ENCODE measurements at regions not wholly inside any gene's neighbourhood (a gene's known extent, or its start where the extent isn't known, plus 50 kb on each side); places are given as distances from the start of the nearest gene placed in this dataset.

- TF ChIP-seq NFIC (IDR thresholded peaks at IDR 0.05; ENCODE audit: low read depth, low read length): no peak
- TF ChIP-seq IRF3 (IDR thresholded peaks at IDR 0.05): no peak
- no peak for TF ChIP-seq ZBTB33 (IDR thresholded peaks at IDR 0.05)
- no peak for TF ChIP-seq TCF12 (IDR thresholded peaks at IDR 0.05; ENCODE audit: low read depth, low read length)
- TF ChIP-seq CREM (IDR thresholded peaks at IDR 0.05; ENCODE audit: low read depth): no peak
- TF ChIP-seq IKZF2 (IDR thresholded peaks at IDR 0.05): no peak
Observed at GRCh38 chr5:1727571-1727970, 72.1 kb downstream of the MRPL36 start (continued).

GRCh38 chr5:1726956-1727355 is 72.7 kb downstream of the MRPL36 start:
- no peaks in the 10 kb centered on the region for H4K20me1 ChIP-seq (ENCODE audit: control insufficient read depth, insufficient read depth)
- SMC1A ChIA-PET (ENCODE audit: uncharacterized antibody, unreplicated experiment): no interaction called here
- H3K4me1 ChIP-seq (ENCODE audit: control insufficient read depth, insufficient read depth, low read length): no peaks in the 10 kb centered on the region
- intact Hi-C loops (cut with micrococcal nuclease; ENCODE audit: unreplicated experiment) (no loop called here), in situ Hi-C loops (cut with MboI) (no loop called here)
- H3K79me2 ChIP-seq (ENCODE audit: control insufficient read depth, insufficient read depth, low read length): no peaks in the 10 kb centered on the region
- no peaks in the 10 kb centered on the region for H3K36me3 ChIP-seq (ENCODE audit: control insufficient read depth in 2 of 2, insufficient read depth in 2 of 2, low read length in 1 of 2)
- H2AFZ ChIP-seq (ENCODE audit: control insufficient read depth, low read depth, low read length): no peak overlapping the region
- RAD21 ChIA-PET (ENCODE audit: unreplicated experiment): no interaction called here
- POLR2A ChIA-PET: no interaction called here
- H3K27ac ChIP-seq (ENCODE audit: control insufficient read depth, insufficient read depth): no peak overlapping the region
- CTCF ChIA-PET: no interaction called here
- peaks cover 6% of the 10 kb centered on the region in 2 experiments for H3K27me3 ChIP-seq (replicated peaks in 1 of 2; ENCODE audit: control insufficient read depth in 2 of 2, insufficient read depth in 2 of 2, low read length in 1 of 2)
- no peak for FAIRE-seq
- no peak overlapping the region for H3K9ac ChIP-seq (ENCODE audit: control insufficient read depth, insufficient read depth, low read length)
- no peaks in the 10 kb centered on the region for H3K9me3 ChIP-seq (replicated peaks; ENCODE audit: control insufficient read depth, insufficient read depth, low read length)
- ATAC-seq: no peak
- 19% methylated on average over 11 of the region's 11 CpGs for WGBS (ENCODE audit: insufficient coverage, insufficient replicate concordance, low lambda C conversion rate, missing lambda C conversion rate)
- H3K4me3 ChIP-seq: no peak overlapping the region
- no peak overlapping the region for H3K4me2 ChIP-seq (ENCODE audit: control insufficient read depth, insufficient read depth)
- BruUV-seq (replicated peaks): no TSS peak
- DNase-seq (ENCODE audit: low read depth, low spot score): no peak
- TF ChIP-seq FOXK2 (IDR thresholded peaks at IDR 0.05): no peak
- no peak for TF ChIP-seq ZNF384 (IDR thresholded peaks at IDR 0.05; ENCODE audit: borderline replicate concordance, low read depth, low read length)
- TF ChIP-seq DPF2 (IDR thresholded peaks at IDR 0.05): no peak
- TF ChIP-seq HDGF (IDR thresholded peaks at IDR 0.05): no peak
- TF ChIP-seq RAD21 (IDR thresholded peaks at IDR 0.05; ENCODE audit: insufficient read depth, low read depth, low read length): no peak
- no peak for TF ChIP-seq ZNF592 (IDR thresholded peaks at IDR 0.05)
- no peak for TF ChIP-seq STAT1 (conservative IDR thresholded peaks at IDR 0.05)
- no peak for TF ChIP-seq IRF4 (IDR thresholded peaks at IDR 0.05; ENCODE audit: low read depth, low read length)
- no peak for TF ChIP-seq POLR2A (IDR thresholded peaks at IDR 0.05; ENCODE audit: low read depth, low read length)
- no peak for TF ChIP-seq POU2F2 (IDR thresholded peaks at IDR 0.05; ENCODE audit: borderline replicate concordance, low read depth, low read length)
- TF ChIP-seq MAX (IDR thresholded peaks at IDR 0.05; ENCODE audit: low read depth, low read length): no peak
- no peak for TF ChIP-seq SMAD5 (IDR thresholded peaks at IDR 0.05; ENCODE audit: low read depth)
- no peak for TF ChIP-seq CREB1 (IDR thresholded peaks at IDR 0.05; ENCODE audit: low read depth)
- TF ChIP-seq ESRRA (IDR thresholded peaks at IDR 0.05; ENCODE audit: low read length): no peak
- no peak for TF ChIP-seq WRNIP1 (IDR thresholded peaks at IDR 0.05; ENCODE audit: borderline replicate concordance, low read depth, low read length)

Data from GM12878 (cell line).